BLaER1 treated with 17β-estradiol and CSF1 and Interleukin-3, amounts not matched to agents 10 nM and 100 nM (cell line): ENCODE measurements at regions not wholly inside any gene's neighbourhood (a gene's known extent, or its start where the extent isn't known, plus 50 kb on each side); places are given as distances from the start of the nearest gene placed in this dataset.

Source experiments
- H3K27ac ChIP-seq, 11 experiments: shearing (Covaris generic); formaldehyde crosslinking; 2 replicates each; pipeline ENCODE4 v1.8.1; 2022
- H3K27me3 ChIP-seq, 11 experiments: shearing (Covaris generic); formaldehyde crosslinking; 2 replicates each; pipeline ENCODE4 v1.8.1; 2022
- H3K36me3 ChIP-seq, 11 experiments: shearing (Covaris generic); formaldehyde crosslinking; 2 replicates each; pipeline ENCODE4 v1.8.1; 2022
- H3K4me1 ChIP-seq, 10 experiments: shearing (Covaris generic); formaldehyde crosslinking; 2 replicates each; pipeline ENCODE4 v1.8.1; 2022
- H3K4me2 ChIP-seq, 11 experiments: shearing (Covaris generic); formaldehyde crosslinking; 2 replicates each; pipeline ENCODE4 v1.8.1; 2022
- H3K4me3 ChIP-seq, 10 experiments: shearing (Covaris generic); formaldehyde crosslinking; 2 replicates each; pipeline ENCODE4 v1.8.1; 2022
- H3K9ac ChIP-seq, 11 experiments: shearing (Covaris generic); formaldehyde crosslinking; 2 replicates each; pipeline ENCODE4 v1.8.1; 2022
- H3K9me3 ChIP-seq, 11 experiments: shearing (Covaris generic); formaldehyde crosslinking; replicated peaks in 1 of 11; 2 replicates each; pipeline ENCODE4 v1.8.1; 2022
- H4K20me1 ChIP-seq, 11 experiments: shearing (Covaris generic); formaldehyde crosslinking; 2 replicates each; pipeline ENCODE4 v1.8.1; 2022
- Cebpa-rat ChIP-seq, 11 experiments: shearing (Covaris generic); IDR thresholded peaks; 2 replicates each; pipeline ENCODE4 v1.8.1; 2022

DNA sequence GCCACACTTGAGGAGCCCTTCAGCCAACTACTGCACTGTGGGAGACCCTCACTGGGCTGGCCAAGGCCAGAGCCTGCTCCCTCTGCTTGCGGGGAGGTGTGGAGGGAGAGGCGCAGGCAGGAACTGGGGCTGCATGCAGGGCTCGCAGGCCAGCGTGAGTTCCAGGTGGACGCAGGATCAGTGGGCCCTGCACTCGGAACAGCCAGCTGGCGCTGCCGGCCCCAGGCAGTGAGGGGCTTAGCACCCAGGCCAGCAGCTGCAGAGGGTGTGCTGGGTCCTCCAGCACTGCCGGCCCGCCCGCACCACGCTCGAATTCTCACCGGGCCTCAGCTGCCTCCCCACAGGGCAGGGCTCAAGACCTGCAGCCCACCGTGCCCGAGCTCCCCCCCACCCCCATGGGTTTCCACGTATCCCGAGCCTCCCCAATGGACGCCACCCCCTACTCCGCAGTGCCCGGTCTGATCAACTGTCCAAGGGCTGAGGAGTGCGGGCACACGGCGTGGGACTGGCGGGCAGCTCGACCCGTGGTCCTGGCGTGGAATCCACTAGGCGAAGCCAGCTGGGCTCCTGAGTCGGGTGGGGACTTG is 1293.8 kb upstream of the PCDH9 start:
- no peak overlapping the region for H3K27ac ChIP-seq
- no peak overlapping the region for H3K4me3 ChIP-seq
- no peak overlapping the region for H3K4me2 ChIP-seq
- H3K9me3 ChIP-seq = peaks cover 6 to 35% (median 21%) of the 10 kb centered on the region in 11 experiments; a peak in 17 of 22 replicates
- H3K36me3 ChIP-seq = no peaks in the 10 kb centered on the region
- no peaks in the 10 kb centered on the region for H3K27me3 ChIP-seq
- H3K9ac ChIP-seq = no peak overlapping the region
- no peak for TF ChIP-seq Cebpa-rat (IDR thresholded peaks at IDR 0.05)
- H3K4me1 ChIP-seq = peaks cover 0 to 15% (median 5%) of the 10 kb centered on the region in 10 experiments; a peak in 5 of 20 replicates
- no peaks in the 10 kb centered on the region for H4K20me1 ChIP-seq

DNA sequence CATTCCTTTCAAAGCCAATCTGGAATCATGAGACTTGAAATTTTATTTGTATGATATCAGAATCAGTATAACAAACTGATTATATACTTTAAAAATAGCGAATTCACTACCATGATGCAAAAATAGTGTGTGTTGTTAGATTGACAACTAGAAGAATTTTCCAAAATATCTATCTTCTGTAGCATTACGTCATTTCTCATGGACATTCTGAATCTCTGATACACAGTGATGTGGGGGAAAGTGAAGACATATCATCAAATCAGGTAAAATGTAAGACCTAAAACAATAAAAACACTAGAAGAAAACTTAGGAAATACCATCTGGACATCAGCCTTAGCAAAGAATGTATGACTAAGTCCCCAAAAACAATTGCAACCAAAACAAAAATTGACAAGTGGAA is 1292.0 kb upstream of the PCDH9 start:
- Histone ChIP-seq H3K36me3 (no peaks in the 10 kb centered on the region), H3K9ac (no peak overlapping the region), H4K20me1 (no peaks in the 10 kb centered on the region), H3K4me3 (no peak overlapping the region), H3K9me3 (peaks cover 4 to 26% (median 13%) of the 10 kb centered on the region in 11 experiments; a peak in 14 of 22 replicates), H3K4me1 (peaks cover 0 to 11% (median 3%) of the 10 kb centered on the region in 10 experiments; a peak in 5 of 20 replicates), H3K4me2 (no peak overlapping the region), H3K27ac (no peak overlapping the region), H3K27me3 (no peaks in the 10 kb centered on the region)
- TF ChIP-seq Cebpa-rat (IDR thresholded peaks at IDR 0.05) = no peak

DNA sequence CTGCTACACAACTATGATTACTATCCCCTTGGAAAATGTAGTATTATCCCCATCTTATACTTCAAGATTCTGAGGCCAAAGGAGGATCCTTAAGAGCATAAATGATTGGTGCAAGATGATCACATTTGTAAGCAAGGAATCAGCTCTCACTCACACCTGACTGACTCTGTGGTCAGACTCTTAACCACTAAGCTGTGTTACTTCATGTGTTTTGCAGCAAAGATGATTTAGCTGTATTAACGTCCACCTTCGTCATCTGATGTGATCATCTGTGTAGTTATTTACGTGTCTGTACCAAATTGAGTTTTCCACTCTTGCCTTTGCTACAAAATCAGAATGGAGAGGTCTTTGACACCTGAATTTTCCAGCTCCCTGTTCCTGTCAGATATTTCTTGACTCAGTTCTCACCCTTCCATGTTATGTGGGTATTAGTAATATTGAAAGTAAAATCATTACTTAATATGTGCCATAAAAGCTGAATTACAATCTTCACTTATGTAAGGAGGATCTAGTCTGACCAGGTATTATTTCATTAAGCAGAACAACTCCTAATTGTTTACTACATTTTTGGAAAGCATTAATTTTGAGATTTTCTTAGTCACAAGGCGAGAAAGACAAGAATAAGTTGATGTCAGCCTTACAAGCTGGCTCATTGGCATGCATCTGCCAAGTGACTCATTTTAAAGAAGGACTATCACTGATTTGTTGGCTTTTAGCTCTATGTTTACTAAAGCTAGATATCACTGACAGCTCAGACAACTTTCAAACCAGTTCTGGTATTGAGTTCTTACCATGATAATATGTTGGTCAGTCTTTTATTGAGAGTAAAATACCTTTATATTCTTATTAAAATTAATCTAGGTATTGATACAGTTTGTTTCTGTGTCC is 1279.8 kb upstream of the PCDH9 start:
- H3K4me2 ChIP-seq = peak overlapping the region in 2 of 11 experiments; percentile 3 to 10; a peak in 2 of 22 replicates

DNA sequence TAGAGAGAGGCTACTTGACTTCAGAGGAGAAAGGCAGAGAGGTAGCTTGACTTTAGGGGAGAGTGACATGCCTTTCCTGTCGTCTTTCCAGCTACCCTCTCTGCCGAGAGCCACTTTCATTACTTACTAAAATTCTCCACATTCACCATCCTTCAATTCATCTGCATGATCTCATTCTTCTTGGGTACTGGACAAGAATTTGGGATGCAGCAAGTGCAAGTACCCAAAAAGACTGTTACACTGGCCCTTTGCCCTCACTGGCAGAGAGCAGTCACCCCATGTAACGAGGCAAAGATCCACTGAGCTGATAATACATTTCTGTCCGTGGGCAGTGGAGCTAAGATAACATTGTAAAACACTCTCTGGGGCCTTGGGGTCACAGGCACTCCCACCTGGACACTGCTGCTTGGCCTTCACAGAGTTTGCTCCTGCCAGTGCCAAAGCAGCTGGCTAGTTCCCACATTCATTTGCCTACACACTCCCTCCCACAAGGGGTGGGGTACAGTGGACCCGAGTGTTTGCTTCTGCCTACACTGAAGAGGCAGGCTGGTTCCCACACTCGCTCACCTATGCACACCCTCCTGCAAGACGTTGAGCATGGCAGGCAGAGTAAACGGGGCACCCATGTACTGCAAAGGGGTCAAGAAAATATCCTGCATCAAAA is 1276.9 kb upstream of the PCDH9 start:
- no peaks in the 10 kb centered on the region for H4K20me1 ChIP-seq
- H3K27ac ChIP-seq = no peak overlapping the region
- H3K4me2 ChIP-seq = no peak overlapping the region
- H3K27me3 ChIP-seq = no peaks in the 10 kb centered on the region
- H3K36me3 ChIP-seq = no peaks in the 10 kb centered on the region
- TF ChIP-seq Cebpa-rat (IDR thresholded peaks at IDR 0.05) = no peak
- H3K4me3 ChIP-seq = no peak overlapping the region
- peaks cover 0 to 8% (median 0%) of the 10 kb centered on the region in 10 experiments; a peak in 4 of 20 replicates for H3K4me1 ChIP-seq
- H3K9ac ChIP-seq = no peak overlapping the region
- H3K9me3 ChIP-seq = no peaks in the 10 kb centered on the region

More for the DNA sequence above, 1279.8 kb upstream of the PCDH9 start:
- H3K36me3 ChIP-seq = no peaks in the 10 kb centered on the region
- no peak overlapping the region for H3K4me3 ChIP-seq
- H4K20me1 ChIP-seq = no peaks in the 10 kb centered on the region
- peaks cover 0 to 8% (median 0%) of the 10 kb centered on the region in 10 experiments; a peak in 4 of 20 replicates for H3K4me1 ChIP-seq
- no peak for TF ChIP-seq Cebpa-rat (IDR thresholded peaks at IDR 0.05)
- no peaks in the 10 kb centered on the region for H3K9me3 ChIP-seq
- no peak overlapping the region for H3K9ac ChIP-seq
- H3K27me3 ChIP-seq = no peaks in the 10 kb centered on the region
- H3K27ac ChIP-seq = no peak overlapping the region

DNA sequence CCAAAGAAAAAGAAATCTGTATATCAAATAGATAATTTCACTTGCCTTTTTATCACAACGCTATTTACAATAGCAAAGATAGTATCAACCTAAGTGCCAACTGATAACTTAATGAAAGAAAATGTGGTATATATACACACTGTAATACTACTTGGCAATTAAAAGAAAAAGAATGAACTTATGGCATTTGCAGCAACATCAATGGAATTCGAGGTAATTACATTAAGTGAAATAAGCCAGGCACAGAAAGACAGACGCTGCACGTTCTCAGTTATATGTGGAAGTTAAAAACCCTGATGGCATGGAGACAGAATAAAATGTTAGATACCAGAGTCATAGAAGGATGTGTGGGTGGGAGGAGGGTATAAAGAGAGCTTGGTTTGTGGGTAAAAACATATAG is 1260.5 kb upstream of the PCDH9 start:
- H4K20me1 ChIP-seq = no peaks in the 10 kb centered on the region
- no peaks in the 10 kb centered on the region for H3K36me3 ChIP-seq
- H3K27me3 ChIP-seq = no peaks in the 10 kb centered on the region
- no peaks in the 10 kb centered on the region for H3K9me3 ChIP-seq
- no peak overlapping the region for H3K27ac ChIP-seq
- H3K9ac ChIP-seq = no peak overlapping the region
- TF ChIP-seq Cebpa-rat (IDR thresholded peaks at IDR 0.05) = no peak
- H3K4me3 ChIP-seq = no peak overlapping the region
- no peak overlapping the region for H3K4me2 ChIP-seq
- H3K4me1 ChIP-seq = 0 out of 20 replicates have a peak, but pooled peaks cover 0 to 4% (median 0%) of the 10 kb centered on the region in 10 experiments

DNA sequence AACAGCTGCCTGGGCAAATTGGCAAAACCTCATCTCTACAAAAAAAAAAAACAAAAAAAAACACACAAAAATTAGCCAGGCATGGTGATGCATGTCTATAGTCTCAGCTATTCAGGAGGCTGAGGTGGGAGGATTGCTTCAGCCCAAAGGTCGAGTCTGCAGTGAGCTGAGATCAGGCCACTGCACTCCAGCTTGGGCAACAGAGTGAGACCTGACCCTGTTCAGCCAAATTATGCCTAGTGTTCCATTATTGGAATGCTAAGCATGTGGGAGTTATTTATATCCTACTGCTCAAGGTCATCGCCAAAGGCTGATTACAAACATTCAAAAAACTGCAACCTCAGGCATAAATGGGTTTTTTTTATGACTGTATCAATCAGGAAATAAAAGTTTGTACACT is 1251.0 kb upstream of the PCDH9 start:
- no peak for TF ChIP-seq Cebpa-rat (IDR thresholded peaks at IDR 0.05)
- H3K4me2 ChIP-seq = no peak overlapping the region
- no peaks in the 10 kb centered on the region for H4K20me1 ChIP-seq
- no peak overlapping the region for H3K27ac ChIP-seq
- no peaks in the 10 kb centered on the region for H3K36me3 ChIP-seq
- no peak overlapping the region for H3K9ac ChIP-seq
- no peaks in the 10 kb centered on the region for H3K4me1 ChIP-seq
- H3K9me3 ChIP-seq = no peaks in the 10 kb centered on the region
- H3K27me3 ChIP-seq = no peaks in the 10 kb centered on the region
- H3K4me3 ChIP-seq = no peak overlapping the region

DNA sequence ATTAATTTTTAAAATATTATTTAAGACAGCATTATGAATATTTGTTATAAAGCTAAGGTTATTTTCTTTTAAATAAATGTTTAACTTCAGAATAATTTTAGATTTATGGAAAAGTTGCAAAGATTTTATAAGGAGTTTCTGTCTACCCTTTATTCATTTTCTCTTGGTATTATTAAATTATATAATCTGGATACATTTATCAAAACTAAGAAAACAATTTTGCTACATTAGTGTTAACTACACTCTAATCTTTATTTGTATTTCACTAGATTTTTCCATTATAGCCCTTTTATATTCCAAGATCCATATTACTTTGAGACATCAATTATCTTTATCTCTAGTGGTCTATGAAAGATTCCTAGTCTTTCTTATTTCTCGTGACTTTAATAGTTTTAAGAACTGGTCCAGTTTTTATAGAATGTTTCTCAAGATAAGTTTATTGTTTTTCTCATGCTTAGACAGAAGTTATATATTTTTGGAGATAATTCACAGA is 1243.7 kb upstream of the PCDH9 start:
- Histone ChIP-seq H3K9ac (no peak overlapping the region), H3K36me3 (no peaks in the 10 kb centered on the region), H3K4me2 (no peak overlapping the region), H3K27ac (no peak overlapping the region), H3K4me1 (no peaks in the 10 kb centered on the region), H3K4me3 (no peak overlapping the region), H4K20me1 (no peaks in the 10 kb centered on the region), H3K27me3 (no peaks in the 10 kb centered on the region), H3K9me3 (no peaks in the 10 kb centered on the region)
- TF ChIP-seq Cebpa-rat (IDR thresholded peaks at IDR 0.05) = no peak

DNA sequence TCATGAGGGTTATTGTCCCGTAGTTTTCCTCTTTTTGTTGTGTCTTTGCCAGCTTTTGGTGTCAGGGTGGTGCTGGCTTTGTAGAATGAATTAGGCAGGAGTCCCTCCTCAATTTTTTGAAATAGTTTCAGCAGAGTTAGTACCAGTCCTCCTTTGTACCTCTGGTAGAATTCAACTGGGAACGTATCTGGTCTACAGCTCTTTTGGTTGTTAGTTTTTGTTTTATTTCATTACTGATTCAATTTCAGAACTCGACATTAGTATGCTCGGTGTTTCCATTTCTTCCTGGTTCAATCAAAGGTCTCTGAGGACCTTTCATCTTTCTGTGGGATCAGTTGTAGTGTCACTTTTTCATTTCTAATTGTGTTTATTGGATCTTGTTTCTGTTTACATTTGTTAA is 1237.0 kb upstream of the PCDH9 start:
- Histone ChIP-seq H3K4me3 (no peak overlapping the region), H3K9me3 (no peaks in the 10 kb centered on the region), H3K4me1 (no peaks in the 10 kb centered on the region), H3K27ac (no peak overlapping the region), H3K4me2 (no peak overlapping the region), H3K9ac (no peak overlapping the region), H3K27me3 (no peaks in the 10 kb centered on the region), H4K20me1 (no peaks in the 10 kb centered on the region), H3K36me3 (no peaks in the 10 kb centered on the region)
- TF ChIP-seq Cebpa-rat (IDR thresholded peaks at IDR 0.05) = no peak

DNA sequence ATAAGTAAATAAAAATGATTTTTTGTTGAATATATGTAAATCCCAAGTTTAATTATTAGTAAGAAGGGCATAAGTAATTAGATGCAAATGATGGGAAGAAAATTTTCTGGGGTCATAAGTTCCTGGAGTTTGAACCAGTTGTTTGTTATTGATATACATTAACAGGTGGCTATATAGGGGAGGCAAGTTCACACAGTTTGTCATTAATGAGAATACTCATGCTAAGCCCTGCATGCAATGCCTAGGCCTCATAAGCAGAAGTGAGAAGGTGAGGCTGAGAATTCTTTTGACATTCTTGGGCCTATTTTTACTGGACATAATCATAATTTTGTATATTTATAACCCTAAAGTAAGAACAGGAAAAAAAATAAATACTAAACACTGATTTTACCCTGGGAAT is 1210.7 kb upstream of the PCDH9 start:
- no peaks in the 10 kb centered on the region for H3K27me3 ChIP-seq
- no peaks in the 10 kb centered on the region for H3K36me3 ChIP-seq
- H3K9me3 ChIP-seq = no peaks in the 10 kb centered on the region
- no peak overlapping the region for H3K4me3 ChIP-seq
- no peak overlapping the region for H3K27ac ChIP-seq
- no peak overlapping the region for H3K9ac ChIP-seq
- no peak for TF ChIP-seq Cebpa-rat (IDR thresholded peaks at IDR 0.05)
- H4K20me1 ChIP-seq = no peaks in the 10 kb centered on the region
- no peak overlapping the region for H3K4me2 ChIP-seq
- H3K4me1 ChIP-seq = peaks cover 0 to 7% (median 0%) of the 10 kb centered on the region in 10 experiments; a peak in 1 of 20 replicates
